VCaP (cell line): ENCODE measurements at regions not wholly inside any gene's neighbourhood (a gene's known extent, or its start where the extent isn't known, plus 50 kb on each side); places are given as distances from the start of the nearest gene placed in this dataset.

Source experiments
- H3K27ac ChIP-seq: fragments of 450-650 bp; 2 replicates; pipeline ENCODE4 v1.5.1; 2017
- TF ChIP-seq, protein P1 (sequence below): fragments of 450-650 bp; conservative IDR thresholded peaks from 2 replicates; pipeline ENCODE4 v1.5.1; 2017; ENCODE audit warnings: mild to moderate bottlenecking, moderate library complexity

- H3K27ac ChIP-seq = no peak overlapping the region
- TF ChIP-seq, protein P1, sequence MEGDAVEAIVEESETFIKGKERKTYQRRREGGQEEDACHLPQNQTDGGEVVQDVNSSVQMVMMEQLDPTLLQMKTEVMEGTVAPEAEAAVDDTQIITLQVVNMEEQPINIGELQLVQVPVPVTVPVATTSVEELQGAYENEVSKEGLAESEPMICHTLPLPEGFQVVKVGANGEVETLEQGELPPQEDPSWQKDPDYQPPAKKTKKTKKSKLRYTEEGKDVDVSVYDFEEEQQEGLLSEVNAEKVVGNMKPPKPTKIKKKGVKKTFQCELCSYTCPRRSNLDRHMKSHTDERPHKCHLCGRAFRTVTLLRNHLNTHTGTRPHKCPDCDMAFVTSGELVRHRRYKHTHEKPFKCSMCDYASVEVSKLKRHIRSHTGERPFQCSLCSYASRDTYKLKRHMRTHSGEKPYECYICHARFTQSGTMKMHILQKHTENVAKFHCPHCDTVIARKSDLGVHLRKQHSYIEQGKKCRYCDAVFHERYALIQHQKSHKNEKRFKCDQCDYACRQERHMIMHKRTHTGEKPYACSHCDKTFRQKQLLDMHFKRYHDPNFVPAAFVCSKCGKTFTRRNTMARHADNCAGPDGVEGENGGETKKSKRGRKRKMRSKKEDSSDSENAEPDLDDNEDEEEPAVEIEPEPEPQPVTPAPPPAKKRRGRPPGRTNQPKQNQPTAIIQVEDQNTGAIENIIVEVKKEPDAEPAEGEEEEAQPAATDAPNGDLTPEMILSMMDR = no peak
Measured at GRCh38 chr6:156699017-156699421, 78.2 kb upstream of the ARID1B start.

DNA sequence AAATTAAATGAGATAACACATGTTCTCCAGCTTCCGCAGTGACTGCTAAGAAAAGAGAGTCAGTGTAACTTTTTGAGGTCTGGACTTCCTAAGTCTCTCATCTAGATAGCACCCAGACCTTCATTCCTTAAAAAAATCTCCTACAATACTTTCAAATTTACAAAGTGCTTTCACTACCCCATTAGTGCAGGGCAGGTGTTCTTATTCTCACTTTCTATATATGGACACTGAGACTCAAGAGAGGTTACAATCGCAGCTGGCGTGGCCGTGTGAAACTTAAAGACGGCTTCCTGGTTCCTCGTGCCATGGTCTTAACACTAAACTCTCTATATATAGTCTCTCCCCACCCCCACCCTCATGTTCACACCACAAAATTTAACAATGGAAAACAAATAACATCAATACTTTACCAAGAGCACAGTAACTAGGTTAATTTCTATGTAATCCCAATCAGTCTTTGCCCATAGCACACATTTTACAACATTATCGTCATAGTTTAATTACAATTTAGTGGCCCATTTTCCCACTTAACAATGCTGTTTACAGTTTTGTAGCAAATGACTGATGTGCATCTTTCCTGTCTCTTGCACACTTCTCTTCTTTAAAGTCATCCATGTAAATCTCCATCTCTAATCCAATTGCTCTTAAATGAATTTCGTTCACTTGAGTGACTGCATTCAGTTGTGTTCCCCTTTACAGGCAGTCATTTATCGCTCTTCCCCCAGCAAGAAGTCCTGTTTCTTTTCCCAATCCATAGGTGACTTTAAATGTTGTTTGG is 78.8 kb upstream of the ARID1B start:
- TF ChIP-seq, protein P1 = no peak
- no peak overlapping the region for H3K27ac ChIP-seq

- TF ChIP-seq, protein P1 = no peak
- no peak overlapping the region for H3K27ac ChIP-seq
Measured at GRCh38 chr6:156697225-156697830, 79.8 kb upstream of the ARID1B start.

DNA sequence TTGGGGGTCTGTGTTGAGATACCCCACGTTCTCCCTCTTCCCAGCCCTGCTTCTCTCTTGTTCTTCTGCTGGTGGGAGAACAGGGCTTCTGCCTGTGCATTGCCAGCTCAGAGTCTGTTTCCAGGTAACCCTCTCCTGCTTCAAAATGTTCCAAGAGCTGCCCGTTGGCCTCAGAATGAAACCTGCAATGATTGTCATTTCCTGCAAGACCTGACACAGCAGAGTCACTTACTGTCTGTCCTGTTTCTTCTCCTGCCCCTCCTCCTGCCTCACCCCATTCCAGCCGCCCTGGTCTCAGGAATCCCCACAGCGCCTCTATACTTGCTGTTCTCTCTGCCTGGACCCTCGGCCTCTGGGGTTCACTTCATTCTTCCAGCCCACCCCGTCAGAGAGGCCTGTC is 81.4 kb upstream of the ARID1B start:
- TF ChIP-seq, protein P1 = no peak
- no peak overlapping the region for H3K27ac ChIP-seq

DNA sequence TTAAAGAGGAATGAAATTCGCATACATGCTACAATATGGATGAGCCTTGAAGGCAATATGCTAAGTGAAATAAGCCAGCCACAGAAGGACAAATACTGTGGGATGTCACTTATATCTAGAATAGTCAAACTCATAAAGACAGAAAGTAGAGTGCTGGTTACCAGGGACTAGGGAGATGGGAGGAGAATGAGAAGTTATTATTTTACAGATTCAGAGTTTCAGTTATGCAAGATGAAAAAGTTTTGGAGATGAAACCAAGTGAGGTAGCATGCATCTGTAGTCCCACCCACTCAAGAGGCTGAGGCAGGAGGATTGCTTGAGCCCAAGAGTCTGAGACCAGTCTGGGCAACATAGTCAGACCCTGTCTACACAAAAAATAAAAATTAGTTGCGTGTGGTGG is 82.5 kb upstream of the ARID1B start:
- TF ChIP-seq, protein P1 = no peak
- no peak overlapping the region for H3K27ac ChIP-seq

DNA sequence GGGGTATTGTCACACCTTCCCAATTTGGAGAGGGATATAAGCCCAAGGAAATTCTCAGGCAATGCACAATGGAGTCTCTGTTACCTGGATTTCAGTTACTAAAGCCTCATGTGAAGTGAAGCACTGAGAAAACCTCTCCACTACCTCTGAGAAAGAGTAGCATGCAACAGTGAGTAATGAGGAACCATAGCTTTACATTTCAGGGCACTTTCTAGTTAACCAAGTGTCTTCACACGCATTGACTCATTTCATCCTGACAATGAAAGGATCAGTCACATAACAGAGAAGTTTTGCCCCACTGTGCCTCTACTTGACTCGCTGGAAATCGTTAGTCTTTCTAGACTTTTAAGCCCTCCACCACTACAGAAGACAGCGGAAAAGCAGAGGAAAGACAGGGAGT is 86.2 kb upstream of the ARID1B start:
- TF ChIP-seq, protein P1 = no peak
- H3K27ac ChIP-seq = no peak overlapping the region

DNA sequence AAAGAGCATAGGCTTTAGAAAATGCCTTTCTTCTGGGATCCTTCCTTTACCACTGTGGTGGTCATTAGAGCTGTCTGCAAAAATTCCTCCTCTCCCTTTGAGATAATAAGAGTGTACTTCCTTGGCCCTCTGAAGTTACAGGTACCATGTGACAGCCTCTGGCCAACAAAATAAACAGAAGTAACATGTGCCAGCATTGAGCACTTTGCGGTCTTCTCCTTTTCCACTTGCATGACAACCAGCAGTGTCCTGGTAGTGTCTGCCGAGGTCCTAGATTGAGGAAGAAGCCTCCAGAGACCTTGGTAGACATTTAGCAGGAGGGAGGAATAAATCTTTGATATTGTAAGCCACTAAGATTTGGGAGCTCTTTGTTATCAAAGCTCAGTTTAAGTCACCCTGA is 87.5 kb upstream of the ARID1B start:
- H3K27ac ChIP-seq = no peak overlapping the region
- TF ChIP-seq, protein P1 = no peak
